Suprapubic skin (tissue), 4 donors: ENCODE measurements at regions not wholly inside any gene's neighbourhood (a gene's known extent, or its start where the extent isn't known, plus 50 kb on each side); places are given as distances from the start of the nearest gene placed in this dataset.

Experiments used
- DNase-seq, 2 donors: peaks; one replicate each; pipeline ENCODE4 v3.0.0-alpha.2; 2019; ENCODE audit warnings: low spot score in 2 of 2
- H3K27ac ChIP-seq: fragments of 200-600 bp; sonication (generic); one replicate; pipeline ENCODE4 v1.5.1; 2019
- H3K27me3 ChIP-seq: fragments of 200-600 bp; sonication (generic); one replicate; pipeline ENCODE4 v1.5.1; 2019
- H3K36me3 ChIP-seq: fragments of 200-600 bp; sonication (generic); one replicate; pipeline ENCODE4 v1.5.1; 2019
- H3K4me1 ChIP-seq: fragments of 200-600 bp; sonication (generic); one replicate; pipeline ENCODE4 v1.5.1; 2019
- H3K4me3 ChIP-seq: fragments of 200-600 bp; sonication (generic); one replicate; pipeline ENCODE4 v1.5.1; 2019; ENCODE audit warnings: mild to moderate bottlenecking
- H3K9me3 ChIP-seq: fragments of 200-600 bp; sonication (generic); one replicate; pipeline ENCODE4 v1.5.1; 2019
- CTCF ChIP-seq, 2 donors: fragments of 200-600 bp in 1 of 2; fragments of 450-650 bp in 1 of 2; sonication (generic) in 1 of 2; IDR thresholded peaks; one replicate each; pipeline ENCODE4 v1.5.1; 2016 to 2019; ENCODE audit warnings: antibody characterized with exemption in 2 of 2, mild to moderate bottlenecking in 1 of 2, moderate library complexity in 1 of 2
- EP300 ChIP-seq: sonication (generic); formaldehyde crosslinking; IDR thresholded peaks from one replicate; pipeline ENCODE4 v1.6.1; 2017; ENCODE audit warnings: antibody characterized with exemption
- POLR2A ChIP-seq, 2 donors: fragments of 450-650 bp; IDR thresholded peaks; one replicate each; pipeline ENCODE4 v1.6.1; 2017; ENCODE audit warnings: antibody characterized with exemption in 2 of 2, mild to moderate bottlenecking in 2 of 2, moderate library complexity in 2 of 2
- POLR2AphosphoS5 ChIP-seq, 3 donors: sonication (generic); formaldehyde crosslinking; IDR thresholded peaks; one replicate each; pipeline ENCODE4 v1.6.1; 2017; ENCODE audit warnings: antibody characterized with exemption in 3 of 3
- WGBS: methylation state at CpG from one replicate; pipeline ENCODE4 v1.1.5; 2018; 5-methylcytosine and 5-hydroxymethylcytosine counted together

GRCh38 chr2:5304640-5305039 is 387.5 kb upstream of the SOX11 start:
- Histone ChIP-seq H3K27me3 (no peaks in the 10 kb centered on the region), H3K36me3 (no peaks in the 10 kb centered on the region), H3K27ac (no peak overlapping the region), H3K4me3 (no peak overlapping the region), H3K9me3 (no peaks in the 10 kb centered on the region), H3K4me1 (no peaks in the 10 kb centered on the region)
- 98% methylated on average over 1 of the region's 1 CpG for WGBS
- TF ChIP-seq POLR2A (IDR thresholded peaks at IDR 0.05) (no peak), CTCF (IDR thresholded peaks at IDR 0.05) (no peak), POLR2AphosphoS5 (IDR thresholded peaks at IDR 0.05) (no peak), EP300 (no peak)
- no peak for DNase-seq

- H3K36me3 ChIP-seq, result no peaks in the 10 kb centered on the region
- H3K27me3 ChIP-seq, result no peaks in the 10 kb centered on the region
- no peak overlapping the region for H3K4me3 ChIP-seq
- no peaks in the 10 kb centered on the region for H3K9me3 ChIP-seq
- no peak for DNase-seq
- TF ChIP-seq EP300 (no peak), CTCF (IDR thresholded peaks at IDR 0.05) (no peak), POLR2AphosphoS5 (IDR thresholded peaks at IDR 0.05) (no peak), POLR2A (IDR thresholded peaks at IDR 0.05) (no peak)
- no peaks in the 10 kb centered on the region for H3K4me1 ChIP-seq
- WGBS, result 10% methylated on average over 2 of the region's 2 CpGs
- H3K27ac ChIP-seq, result no peak overlapping the region
Measured at GRCh38 chr2:5315041-5315440, 377.1 kb upstream of the SOX11 start.

GRCh38 chr2:5315512-5315911 is 376.7 kb upstream of the SOX11 start:
- 78% methylated on average over 4 of the region's 4 CpGs for WGBS
- Histone ChIP-seq H3K36me3 (no peaks in the 10 kb centered on the region), H3K9me3 (no peaks in the 10 kb centered on the region), H3K4me1 (no peaks in the 10 kb centered on the region), H3K27ac (no peak overlapping the region), H3K4me3 (no peak overlapping the region), H3K27me3 (no peaks in the 10 kb centered on the region)
- no peak for DNase-seq
- TF ChIP-seq CTCF (IDR thresholded peaks at IDR 0.05) (no peak), POLR2AphosphoS5 (IDR thresholded peaks at IDR 0.05) (no peak), POLR2A (IDR thresholded peaks at IDR 0.05) (no peak), EP300 (no peak)

GRCh38 chr2:5316001-5316490 is 376.1 kb upstream of the SOX11 start:
- H3K27ac ChIP-seq, result no peak overlapping the region
- no peaks in the 10 kb centered on the region for H3K9me3 ChIP-seq
- no peak overlapping the region for H3K4me3 ChIP-seq
- H3K36me3 ChIP-seq, result no peaks in the 10 kb centered on the region
- 85% methylated on average over 1 of the region's 1 CpG for WGBS
- H3K27me3 ChIP-seq, result no peaks in the 10 kb centered on the region
- TF ChIP-seq POLR2AphosphoS5 (IDR thresholded peaks at IDR 0.05) (no peak), CTCF (IDR thresholded peaks at IDR 0.05) (no peak), POLR2A (IDR thresholded peaks at IDR 0.05) (no peak), EP300 (no peak)
- DNase-seq, result no peak
- H3K4me1 ChIP-seq, result no peaks in the 10 kb centered on the region

GRCh38 chr2:5319493-5319892 is 372.7 kb upstream of the SOX11 start:
- TF ChIP-seq POLR2A (IDR thresholded peaks at IDR 0.05), result no peak
- no peak for TF ChIP-seq POLR2AphosphoS5 (IDR thresholded peaks at IDR 0.05)
- no peak for TF ChIP-seq EP300
- TF ChIP-seq CTCF (IDR thresholded peaks at IDR 0.05), result no peak
- no peaks in the 10 kb centered on the region for H3K36me3 ChIP-seq
- H3K4me1 ChIP-seq, result no peaks in the 10 kb centered on the region
- no peak for DNase-seq
- H3K27ac ChIP-seq, result no peak overlapping the region
- H3K4me3 ChIP-seq, result no peak overlapping the region
- 94% methylated on average over 1 of the region's 1 CpG for WGBS
- H3K27me3 ChIP-seq, result no peaks in the 10 kb centered on the region
- no peaks in the 10 kb centered on the region for H3K9me3 ChIP-seq
